ENCODE measurements at regions not wholly inside any gene's neighbourhood (a gene's known extent, or its start where the extent isn't known, plus 50 kb on each side); places are given as distances from the start of the nearest gene placed in this dataset.

- no peak overlapping the region for H3K4me3 ChIP-seq (ENCODE audit: low read depth in 1 of 2, low read length in 1 of 2)
- TF ChIP-seq CTCF (IDR thresholded peaks at IDR 0.05), result no peak
- H3K27me3 ChIP-seq, result no peaks in the 10 kb centered on the region
- no peaks in the 10 kb centered on the region for H3K36me3 ChIP-seq
- H3K9me3 ChIP-seq, result no peaks in the 10 kb centered on the region
- no peaks in the 10 kb centered on the region for H3K4me1 ChIP-seq (ENCODE audit: control insufficient read depth in 1 of 2, insufficient read depth in 1 of 2, low read depth in 1 of 2, low read length in 1 of 2)
- no peak overlapping the region for H3K27ac ChIP-seq
Measured at GRCh38 chr2:193114827-193115226, 920.1 kb upstream of the TMEFF2 start.

GRCh38 chr2:193112986-193113385 lies 918.3 kb upstream of the TMEFF2 start:
- Histone ChIP-seq H3K27me3 (no peaks in the 10 kb centered on the region), H3K36me3 (no peaks in the 10 kb centered on the region), H3K4me1 (ENCODE audit: control insufficient read depth in 1 of 2, insufficient read depth in 1 of 2, low read depth in 1 of 2, low read length in 1 of 2) (no peaks in the 10 kb centered on the region), H3K27ac (no peak overlapping the region), H3K4me3 (ENCODE audit: low read depth in 1 of 2, low read length in 1 of 2) (no peak overlapping the region), H3K9me3 (no peaks in the 10 kb centered on the region)
- no peak for TF ChIP-seq CTCF (IDR thresholded peaks at IDR 0.05)

- Histone ChIP-seq H3K9me3 (no peaks in the 10 kb centered on the region), H3K27ac (no peak overlapping the region), H3K36me3 (no peaks in the 10 kb centered on the region), H3K4me3 (ENCODE audit: low read depth in 1 of 2, low read length in 1 of 2) (no peak overlapping the region), H3K27me3 (no peaks in the 10 kb centered on the region), H3K4me1 (ENCODE audit: control insufficient read depth in 1 of 2, insufficient read depth in 1 of 2, low read depth in 1 of 2, low read length in 1 of 2) (no peaks in the 10 kb centered on the region)
- TF ChIP-seq CTCF (IDR thresholded peaks at IDR 0.05), result no peak
Measured at GRCh38 chr2:193103064-193103463, 908.3 kb upstream of the TMEFF2 start.

- H3K27ac ChIP-seq, result no peak overlapping the region
- H3K9me3 ChIP-seq, result no peaks in the 10 kb centered on the region
- no peaks in the 10 kb centered on the region for H3K27me3 ChIP-seq
- no peaks in the 10 kb centered on the region for H3K4me1 ChIP-seq (ENCODE audit: control insufficient read depth in 1 of 2, insufficient read depth in 1 of 2, low read depth in 1 of 2, low read length in 1 of 2)
- H3K4me3 ChIP-seq (ENCODE audit: low read depth in 1 of 2, low read length in 1 of 2), result no peak overlapping the region
- no peak for TF ChIP-seq CTCF (IDR thresholded peaks at IDR 0.05)
- no peaks in the 10 kb centered on the region for H3K36me3 ChIP-seq
Measured at GRCh38 chr2:193101591-193101990, 906.9 kb upstream of the TMEFF2 start.

- Histone ChIP-seq H3K36me3 (no peaks in the 10 kb centered on the region), H3K27ac (no peak overlapping the region), H3K4me1 (ENCODE audit: control insufficient read depth in 1 of 2, insufficient read depth in 1 of 2, low read depth in 1 of 2, low read length in 1 of 2) (no peaks in the 10 kb centered on the region), H3K9me3 (no peaks in the 10 kb centered on the region), H3K4me3 (ENCODE audit: low read depth in 1 of 2, low read length in 1 of 2) (no peak overlapping the region), H3K27me3 (no peaks in the 10 kb centered on the region)
- no peak for TF ChIP-seq CTCF (IDR thresholded peaks at IDR 0.05)
Measured at GRCh38 chr2:193088026-193088425, 893.3 kb upstream of the TMEFF2 start.

GRCh38 chr2:193076995-193077394 lies 882.3 kb upstream of the TMEFF2 start:
- no peak overlapping the region for H3K4me3 ChIP-seq (ENCODE audit: low read depth in 1 of 2, low read length in 1 of 2)
- no peaks in the 10 kb centered on the region for H3K4me1 ChIP-seq (ENCODE audit: control insufficient read depth in 1 of 2, insufficient read depth in 1 of 2, low read depth in 1 of 2, low read length in 1 of 2)
- no peaks in the 10 kb centered on the region for H3K36me3 ChIP-seq
- H3K27ac ChIP-seq, result no peak overlapping the region
- TF ChIP-seq CTCF (IDR thresholded peaks at IDR 0.05), result no peak
- H3K27me3 ChIP-seq, result no peaks in the 10 kb centered on the region
- H3K9me3 ChIP-seq, result no peaks in the 10 kb centered on the region
